ENCODE measurements at regions not wholly inside any gene's neighbourhood (a gene's known extent, or its start where the extent isn't known, plus 50 kb on each side); places are given as distances from the start of the nearest gene placed in this dataset.

- H3K9me3 ChIP-seq = no peaks in the 10 kb centered on the region
- no peaks in the 10 kb centered on the region for H3K27me3 ChIP-seq
- intact Hi-C loops (cut with DNase I) = no loop called here
- H3K4me3 ChIP-seq = no peak overlapping the region
- no peak overlapping the region for H3K27ac ChIP-seq
- H3K36me3 ChIP-seq = no peaks in the 10 kb centered on the region
- no peaks in the 10 kb centered on the region for H3K4me1 ChIP-seq
- DNase-seq (ENCODE audit: low spot score in 2 of 2) = no peak
- no peak for TF ChIP-seq CTCF (IDR thresholded peaks at IDR 0.05)
Observed at GRCh38 chr6:92024110-92024509, 1395.2 kb downstream of the EPHA7 start.

- Histone ChIP-seq H3K27me3 (no peaks in the 10 kb centered on the region), H3K9me3 (no peaks in the 10 kb centered on the region), H3K4me1 (no peaks in the 10 kb centered on the region), H3K4me3 (no peak overlapping the region), H3K36me3 (no peaks in the 10 kb centered on the region), H3K27ac (no peak overlapping the region)
- intact Hi-C loops (cut with DNase I) = no loop called here
- DNase-seq (ENCODE audit: low spot score in 2 of 2) = no peak
- TF ChIP-seq CTCF (IDR thresholded peaks at IDR 0.05) = no peak
Observed at GRCh38 chr6:92023410-92023966, 1395.9 kb downstream of the EPHA7 start.

- intact Hi-C loops (cut with DNase I) = no loop called here
- DNase-seq (ENCODE audit: low spot score in 2 of 2) = no peak
Observed at GRCh38 chr6:92011681-92012245, 1407.6 kb downstream of the EPHA7 start.

GRCh38 chr6:92008757-92009502 lies 1410.4 kb downstream of the EPHA7 start:
- Histone ChIP-seq H3K27me3 (no peaks in the 10 kb centered on the region), H3K4me3 (no peak overlapping the region), H3K27ac (no peak overlapping the region), H3K4me1 (no peaks in the 10 kb centered on the region), H3K36me3 (no peaks in the 10 kb centered on the region), H3K9me3 (no peaks in the 10 kb centered on the region)
- DNase-seq (ENCODE audit: low spot score in 2 of 2) = no peak
- TF ChIP-seq CTCF (IDR thresholded peaks at IDR 0.05) = no peak
- intact Hi-C loops (cut with DNase I) = no loop called here

More at GRCh38 chr6:92011681-92012245, 1407.6 kb downstream of the EPHA7 start:
- H3K4me1 ChIP-seq = no peaks in the 10 kb centered on the region
- no peak for TF ChIP-seq CTCF (IDR thresholded peaks at IDR 0.05)
- no peak overlapping the region for H3K4me3 ChIP-seq
- H3K36me3 ChIP-seq = no peaks in the 10 kb centered on the region
- no peak overlapping the region for H3K27ac ChIP-seq
- H3K9me3 ChIP-seq = no peaks in the 10 kb centered on the region
- no peaks in the 10 kb centered on the region for H3K27me3 ChIP-seq

GRCh38 chr6:92000112-92000511 lies 1413.2 kb upstream of the MAP3K7 start:
- H3K27me3 ChIP-seq = no peaks in the 10 kb centered on the region
- no peaks in the 10 kb centered on the region for H3K36me3 ChIP-seq
- no peak overlapping the region for H3K4me3 ChIP-seq
- H3K4me1 ChIP-seq = no peaks in the 10 kb centered on the region
- H3K27ac ChIP-seq = no peak overlapping the region
- no peaks in the 10 kb centered on the region for H3K9me3 ChIP-seq
- DNase-seq (ENCODE audit: low spot score in 2 of 2) = no peak
- TF ChIP-seq CTCF (IDR thresholded peaks at IDR 0.05) = no peak
- intact Hi-C loops (cut with DNase I) = no loop called here
